HG03460 (cell line): ENCODE measurements at regions not wholly inside any gene's neighbourhood (a gene's known extent, or its start where the extent isn't known, plus 50 kb on each side); places are given as distances from the start of the nearest gene placed in this dataset.
"Not testable (repeated sequence)": the region's sequence is repeated elsewhere in the genome, so short reads cannot be mapped to it uniquely, and the experiment has no call there.

Experiments
- ATAC-seq: cut with Tn5 transposase; IDR thresholded peaks from one replicate; pipeline ENCODE4 v1.9.1; 2021; ENCODE audit not compliant: unreplicated experiment

DNA sequence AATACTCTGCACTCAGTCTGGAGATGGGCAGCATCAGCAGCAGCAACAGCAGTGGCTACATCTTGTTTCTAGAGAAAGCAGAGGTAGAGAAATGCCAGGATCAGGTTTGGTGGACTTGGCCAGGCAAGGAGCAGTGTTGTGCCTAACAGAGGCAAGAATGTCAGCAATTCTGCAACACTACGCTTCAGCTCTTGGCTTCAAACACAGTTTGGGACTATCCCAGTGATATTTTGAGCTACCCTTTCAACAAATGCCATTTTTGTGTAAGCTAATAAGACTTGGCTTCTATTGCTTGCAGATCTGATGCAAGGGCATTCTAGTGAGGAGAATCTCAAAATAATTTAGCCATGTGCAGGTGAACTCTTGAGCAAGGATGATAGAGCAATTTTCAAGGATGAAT, 271.3 kb downstream of the PCDH20 start:
- ATAC-seq, result no peak

GRCh38 chr13:61142506-61142905, 273.1 kb downstream of the PCDH20 start:
- no peak for ATAC-seq

DNA sequence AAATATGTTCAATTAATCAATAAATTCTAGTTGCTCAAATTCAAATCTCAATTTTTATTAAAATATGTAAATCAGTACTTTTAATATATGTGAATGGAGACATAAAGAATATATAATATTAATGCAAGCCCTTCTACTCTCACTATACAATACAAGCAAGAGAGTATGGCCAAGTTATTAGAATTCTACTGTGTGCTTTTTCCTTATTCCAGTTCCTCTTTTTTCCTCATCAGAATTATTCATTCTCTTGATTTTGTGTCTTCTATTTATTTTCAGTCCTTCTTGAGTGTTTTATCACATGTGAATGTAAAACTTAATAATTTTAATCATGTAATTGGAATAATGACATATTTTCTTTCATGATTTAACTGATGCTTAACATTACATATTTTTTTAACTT, 276.8 kb downstream of the PCDH20 start:
- ATAC-seq, result no peak

- ATAC-seq, result no peak
These were observed 279.1 kb downstream of the PCDH20 start for GRCh38 chr13:61136515-61136914.

- no peak for ATAC-seq
These were observed 279.6 kb downstream of the PCDH20 start for GRCh38 chr13:61136093-61136492.

DNA sequence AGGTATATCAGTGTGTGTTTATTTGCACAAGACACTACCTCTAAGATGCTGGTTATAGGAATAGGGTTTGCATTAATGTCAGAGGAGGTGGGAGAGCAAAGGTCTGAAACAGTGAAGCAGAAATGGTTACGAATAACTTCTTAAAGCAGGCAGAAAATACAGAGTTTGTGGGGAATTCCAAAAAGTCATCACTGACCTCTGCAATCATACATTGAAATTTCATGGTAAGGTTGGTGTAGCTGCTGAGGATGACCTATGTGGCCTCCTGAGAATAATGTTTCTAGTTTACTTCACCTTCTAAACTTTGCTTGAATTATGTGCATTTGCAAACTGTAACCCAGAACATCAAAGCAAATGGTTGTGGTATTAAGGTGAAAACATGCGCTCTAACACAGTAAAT, 280.1 kb downstream of the PCDH20 start:
- ATAC-seq, result no peak

- no peak for ATAC-seq
These were observed 286.6 kb downstream of the PCDH20 start for GRCh38 chr13:61128850-61129645.

GRCh38 chr13:61123538-61124289, 291.9 kb downstream of the PCDH20 start:
- ATAC-seq, result no peak

DNA sequence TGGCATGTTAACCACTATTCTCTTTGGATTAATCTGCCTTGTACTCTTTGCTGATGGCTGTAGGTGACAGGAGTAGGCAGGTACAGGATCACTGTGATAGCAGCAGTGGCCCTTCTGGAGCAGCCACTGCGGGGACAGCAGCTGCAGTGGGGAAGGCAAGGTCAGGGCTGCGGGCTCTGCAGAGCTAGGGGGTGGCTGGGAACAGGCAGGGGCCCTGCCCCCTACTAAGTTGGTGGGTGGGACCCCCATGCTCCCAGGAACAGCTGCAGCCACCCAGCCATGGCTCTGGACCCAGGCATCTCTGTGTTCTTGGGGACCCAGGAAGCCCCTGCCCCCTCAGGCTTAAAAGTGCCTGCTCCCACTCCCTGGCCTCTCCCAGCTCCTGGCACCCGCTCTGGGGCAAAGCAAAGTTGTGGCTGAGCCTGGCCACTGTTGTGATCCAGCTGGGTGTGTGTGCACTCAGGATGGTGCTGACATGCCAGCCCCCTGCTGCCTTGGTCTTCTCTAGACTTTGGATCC, 302.4 kb downstream of the PCDH20 start:
- ATAC-seq, result no peak

DNA sequence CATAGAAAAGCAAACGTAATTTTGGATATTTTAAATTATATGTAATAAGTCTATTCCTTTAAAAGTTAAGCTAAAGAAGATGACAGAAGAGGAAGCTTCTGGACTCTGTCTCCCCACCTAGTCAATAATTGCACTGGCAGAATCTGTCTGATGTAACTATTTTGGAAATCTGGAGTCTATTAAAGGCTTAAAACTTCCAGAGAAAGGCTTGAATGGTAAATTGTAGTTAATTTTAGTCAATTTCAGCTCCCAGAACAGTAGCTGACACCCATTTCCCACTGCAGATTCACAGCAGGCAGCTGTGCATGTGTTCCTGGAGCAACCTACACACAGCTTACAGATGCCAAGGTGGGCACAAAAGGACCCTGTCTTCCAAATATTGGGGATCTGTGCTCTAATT, 304.1 kb downstream of the PCDH20 start:
- ATAC-seq, result no peak

- ATAC-seq, result no peak
These were observed 304.9 kb downstream of the PCDH20 start for GRCh38 chr13:61110732-61111131.

DNA sequence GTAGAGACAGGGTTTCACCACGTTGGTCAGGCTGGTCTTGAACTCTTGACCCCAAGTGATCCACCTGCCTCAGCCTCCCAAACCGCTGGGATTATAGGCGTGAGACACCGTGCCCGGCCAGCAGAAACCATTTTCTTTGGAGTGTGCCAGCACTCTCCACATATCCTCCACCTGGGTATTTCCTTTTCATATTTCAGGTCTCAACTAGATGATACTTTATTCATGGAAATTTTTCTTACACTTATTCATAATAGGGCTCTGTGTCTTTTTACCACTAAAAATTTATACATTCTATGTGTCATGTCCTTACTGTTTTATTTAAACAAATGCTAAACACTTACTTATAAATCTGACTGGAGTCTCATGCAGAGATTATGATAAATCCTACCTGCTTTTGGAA, 305.9 kb downstream of the PCDH20 start:
- ATAC-seq, result no peak

DNA sequence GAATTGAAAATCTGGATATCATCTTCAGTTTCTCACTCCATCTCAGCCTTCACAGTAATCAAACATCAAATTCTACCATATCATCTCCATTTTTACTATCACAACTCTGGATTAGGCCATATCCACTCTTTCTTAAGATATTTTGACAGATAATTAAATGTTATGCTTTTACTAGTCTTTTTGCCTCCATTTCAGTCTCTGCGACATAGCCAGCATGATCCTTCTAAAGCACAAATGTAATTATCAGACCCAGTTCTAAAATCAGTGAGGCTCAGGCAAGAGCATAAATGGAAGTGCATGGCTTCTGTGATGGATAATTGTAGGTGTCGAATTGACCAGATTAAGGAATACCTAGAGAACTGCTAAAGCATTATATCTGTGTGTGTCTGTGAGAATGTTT, 307.7 kb downstream of the PCDH20 start:
- ATAC-seq, result no peak

GRCh38 chr13:61095885-61096284, 319.8 kb downstream of the PCDH20 start:
- ATAC-seq, result no peak

GRCh38 chr13:61094865-61095264, 320.8 kb downstream of the PCDH20 start:
- no peak for ATAC-seq

- not testable (repeated sequence) for ATAC-seq
These were observed 325.8 kb downstream of the PCDH20 start for GRCh38 chr13:61089894-61090293.

- no peak for ATAC-seq
These were observed 329.6 kb downstream of the PCDH20 start for GRCh38 chr13:61086087-61086486.

GRCh38 chr13:61084988-61085387, 330.7 kb downstream of the PCDH20 start:
- no peak for ATAC-seq

GRCh38 chr13:61078976-61079770, 336.5 kb downstream of the PCDH20 start:
- ATAC-seq, result no peak

DNA sequence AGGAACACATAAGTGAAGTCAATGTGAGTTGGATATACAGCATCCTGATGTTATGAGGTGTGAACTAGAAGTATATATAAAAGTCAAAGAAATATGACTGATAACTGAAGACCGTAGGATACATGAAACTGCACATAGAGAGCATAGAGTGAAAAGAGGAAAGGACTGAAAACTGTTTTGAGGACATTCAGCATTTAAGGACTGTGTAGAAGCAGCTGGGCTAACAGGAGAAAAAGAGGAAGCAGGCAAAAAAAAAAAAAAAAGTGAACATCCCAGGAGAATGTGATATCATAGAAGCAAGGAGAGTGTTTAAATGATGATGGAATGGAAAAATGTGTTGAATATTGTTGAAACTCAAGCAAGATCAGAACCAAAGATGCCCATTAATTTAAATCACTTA, 363.5 kb downstream of the PCDH20 start:
- ATAC-seq, result no peak

DNA sequence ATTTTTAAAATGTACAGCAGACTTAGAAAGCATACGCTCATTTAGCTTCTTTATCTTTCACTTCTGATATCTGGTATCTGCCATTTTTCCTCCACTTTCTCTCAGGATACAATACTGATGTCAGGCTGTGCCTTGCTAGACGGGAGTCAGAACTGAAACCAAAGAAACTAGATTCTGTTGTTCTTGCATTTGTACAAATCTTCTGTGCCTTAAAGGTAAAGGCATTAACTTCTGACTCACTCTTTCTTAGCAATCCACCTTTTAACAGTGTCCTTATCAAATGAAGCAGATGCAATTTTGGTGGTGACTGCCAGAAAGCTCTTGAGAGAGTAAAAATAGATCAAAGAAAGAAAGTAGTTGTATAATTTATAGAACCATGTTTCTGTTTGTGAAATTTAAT, 370.4 kb downstream of the PCDH20 start:
- ATAC-seq, result no peak
